Activated naive CD8-positive, alpha-beta T cell (primary cell): ENCODE measurements at regions not wholly inside any gene's neighbourhood (a gene's known extent, or its start where the extent isn't known, plus 50 kb on each side); places are given as distances from the start of the nearest gene placed in this dataset.
"Not testable (repeated sequence)": the region's sequence is repeated elsewhere in the genome, so short reads cannot be mapped to it uniquely, and the experiment has no call there.

Source experiments
- H3K27ac Mint-ChIP-seq: one replicate; pipeline ENCODE4 v1.8.0; 2021; ENCODE audit warnings: mixed read lengths
- H3K27me3 Mint-ChIP-seq: one replicate; pipeline ENCODE4 v1.8.0; 2021; ENCODE audit warnings: mixed read lengths
- H3K36me3 Mint-ChIP-seq: one replicate; pipeline ENCODE4 v1.8.0; 2021; ENCODE audit warnings: mixed read lengths
- H3K4me1 Mint-ChIP-seq: one replicate; pipeline ENCODE4 v1.8.0; 2021; ENCODE audit warnings: low read depth, mixed read lengths
- H3K4me3 Mint-ChIP-seq: one replicate; pipeline ENCODE4 v1.8.0; 2021; ENCODE audit warnings: mild to moderate bottlenecking, mixed read lengths
- H3K9me3 Mint-ChIP-seq: one replicate; pipeline ENCODE4 v1.8.0; 2021; ENCODE audit warnings: low read depth, mixed read lengths

GRCh38 chr16:85513180-85513579 is 99.9 kb upstream of the GSE1 start:
- Mint-ChIP-seq H3K36me3 (no peaks in the 10 kb centered on the region), H3K27me3 (no peaks in the 10 kb centered on the region), H3K27ac (no peak overlapping the region), H3K4me3 (no peak overlapping the region), H3K4me1 (no peaks in the 10 kb centered on the region), H3K9me3 (no peaks in the 10 kb centered on the region)

GRCh38 chr16:85513649-85514048 is 99.5 kb upstream of the GSE1 start:
- H3K4me1 Mint-ChIP-seq, result no peaks in the 10 kb centered on the region
- H3K27me3 Mint-ChIP-seq, result no peaks in the 10 kb centered on the region
- H3K4me3 Mint-ChIP-seq, result no peak overlapping the region
- no peaks in the 10 kb centered on the region for H3K9me3 Mint-ChIP-seq
- no peak overlapping the region for H3K27ac Mint-ChIP-seq
- H3K36me3 Mint-ChIP-seq, result no peaks in the 10 kb centered on the region

GRCh38 chr16:85514295-85514597 is 98.9 kb upstream of the GSE1 start:
- no peaks in the 10 kb centered on the region for H3K27me3 Mint-ChIP-seq
- no peaks in the 10 kb centered on the region for H3K4me1 Mint-ChIP-seq
- no peak overlapping the region for H3K4me3 Mint-ChIP-seq
- H3K27ac Mint-ChIP-seq, result no peak overlapping the region
- no peaks in the 10 kb centered on the region for H3K36me3 Mint-ChIP-seq
- H3K9me3 Mint-ChIP-seq, result no peaks in the 10 kb centered on the region

GRCh38 chr16:85514598-85515318 is 98.4 kb upstream of the GSE1 start:
- no peaks in the 10 kb centered on the region for H3K27me3 Mint-ChIP-seq
- no peak overlapping the region for H3K4me3 Mint-ChIP-seq
- no peaks in the 10 kb centered on the region for H3K4me1 Mint-ChIP-seq
- H3K9me3 Mint-ChIP-seq, result no peaks in the 10 kb centered on the region
- H3K36me3 Mint-ChIP-seq, result no peaks in the 10 kb centered on the region
- H3K27ac Mint-ChIP-seq, result no peak overlapping the region

GRCh38 chr16:85515319-85515745 is 97.8 kb upstream of the GSE1 start:
- Mint-ChIP-seq H3K4me1 (no peaks in the 10 kb centered on the region), H3K36me3 (no peaks in the 10 kb centered on the region), H3K27me3 (no peaks in the 10 kb centered on the region), H3K4me3 (no peak overlapping the region), H3K9me3 (no peaks in the 10 kb centered on the region), H3K27ac (no peak overlapping the region)

- Mint-ChIP-seq H3K27ac (no peak overlapping the region), H3K4me1 (no peaks in the 10 kb centered on the region), H3K27me3 (no peaks in the 10 kb centered on the region), H3K9me3 (no peaks in the 10 kb centered on the region), H3K4me3 (no peak overlapping the region), H3K36me3 (no peaks in the 10 kb centered on the region)
Observed at GRCh38 chr16:85515830-85516397, 97.2 kb upstream of the GSE1 start.

GRCh38 chr16:85517154-85517553 is 96.0 kb upstream of the GSE1 start:
- no peaks in the 10 kb centered on the region for H3K4me1 Mint-ChIP-seq
- no peaks in the 10 kb centered on the region for H3K9me3 Mint-ChIP-seq
- H3K36me3 Mint-ChIP-seq, result no peaks in the 10 kb centered on the region
- no peak overlapping the region for H3K27ac Mint-ChIP-seq
- no peak overlapping the region for H3K4me3 Mint-ChIP-seq
- H3K27me3 Mint-ChIP-seq, result no peaks in the 10 kb centered on the region

GRCh38 chr16:85517563-85518179 is 95.5 kb upstream of the GSE1 start:
- Mint-ChIP-seq H3K36me3 (no peaks in the 10 kb centered on the region), H3K27me3 (no peaks in the 10 kb centered on the region), H3K9me3 (no peaks in the 10 kb centered on the region), H3K4me1 (no peaks in the 10 kb centered on the region), H3K27ac (no peak overlapping the region), H3K4me3 (no peak overlapping the region)

GRCh38 chr16:85518398-85519049 is 94.6 kb upstream of the GSE1 start:
- H3K4me3 Mint-ChIP-seq, result no peak overlapping the region
- no peak overlapping the region for H3K27ac Mint-ChIP-seq
- H3K9me3 Mint-ChIP-seq, result no peaks in the 10 kb centered on the region
- no peaks in the 10 kb centered on the region for H3K27me3 Mint-ChIP-seq
- no peaks in the 10 kb centered on the region for H3K36me3 Mint-ChIP-seq
- no peaks in the 10 kb centered on the region for H3K4me1 Mint-ChIP-seq

- H3K27ac Mint-ChIP-seq, H3K4me1 Mint-ChIP-seq, H3K36me3 Mint-ChIP-seq, H3K9me3 Mint-ChIP-seq, H3K27me3 Mint-ChIP-seq, H3K4me3 Mint-ChIP-seq: not testable (repeated sequence)
Observed at GRCh38 chr16:85519050-85519440, 94.1 kb upstream of the GSE1 start.

- Mint-ChIP-seq H3K4me3 (no peak overlapping the region), H3K27ac (no peak overlapping the region), H3K9me3 (no peaks in the 10 kb centered on the region), H3K36me3 (no peaks in the 10 kb centered on the region), H3K27me3 (no peaks in the 10 kb centered on the region), H3K4me1 (no peaks in the 10 kb centered on the region)
Observed at GRCh38 chr16:85519540-85520231, 93.4 kb upstream of the GSE1 start.

GRCh38 chr16:85520853-85521521 is 92.1 kb upstream of the GSE1 start:
- no peak overlapping the region for H3K27ac Mint-ChIP-seq
- no peaks in the 10 kb centered on the region for H3K4me1 Mint-ChIP-seq
- H3K9me3 Mint-ChIP-seq, result no peaks in the 10 kb centered on the region
- H3K4me3 Mint-ChIP-seq, result no peak overlapping the region
- H3K36me3 Mint-ChIP-seq, result no peaks in the 10 kb centered on the region
- no peaks in the 10 kb centered on the region for H3K27me3 Mint-ChIP-seq

- Mint-ChIP-seq H3K27me3 (no peaks in the 10 kb centered on the region), H3K4me3 (no peak overlapping the region), H3K9me3 (no peaks in the 10 kb centered on the region), H3K4me1 (no peaks in the 10 kb centered on the region), H3K36me3 (no peaks in the 10 kb centered on the region), H3K27ac (no peak overlapping the region)
Observed at GRCh38 chr16:85521552-85522307, 91.4 kb upstream of the GSE1 start.

GRCh38 chr16:85522308-85522841 is 90.7 kb upstream of the GSE1 start:
- Mint-ChIP-seq H3K4me3 (no peak overlapping the region), H3K36me3 (no peaks in the 10 kb centered on the region), H3K27ac (no peak overlapping the region), H3K4me1 (no peaks in the 10 kb centered on the region), H3K27me3 (no peaks in the 10 kb centered on the region), H3K9me3 (no peaks in the 10 kb centered on the region)
